SU-DHL-6 (cell line): ENCODE measurements at regions not wholly inside any gene's neighbourhood (a gene's known extent, or its start where the extent isn't known, plus 50 kb on each side); places are given as distances from the start of the nearest gene placed in this dataset.

Source experiments
- H2AFZ ChIP-seq: fragments of 200-600 bp; sonication (generic); 2 replicates; pipeline ENCODE4 v1.6.1; 2014; ENCODE audit warnings: low read depth, mild to moderate bottlenecking, moderate library complexity, mixed read lengths, antibody characterized with exemption, low read length; ENCODE audit not compliant: severe bottlenecking
- H3F3A ChIP-seq: fragments of 200-600 bp; shearing (Covaris generic); 2 replicates; pipeline ENCODE4 v1.6.0; 2016; ENCODE audit warnings: antibody characterized with exemption, mild to moderate bottlenecking; ENCODE audit not compliant: insufficient read depth
- H3K27ac ChIP-seq: fragments of 200-600 bp; sonication (generic); 2 replicates; pipeline ENCODE4 v1.5.1; 2016; ENCODE audit warnings: low read depth, mild to moderate bottlenecking, low read length, moderate library complexity, mixed read lengths
- H3K27me3 ChIP-seq: fragments of 200-600 bp; sonication (generic), shearing (Covaris generic); 2 replicates; pipeline ENCODE4 v1.6.0; 2014; ENCODE audit warnings: mild to moderate bottlenecking, low read length
- H3K36me3 ChIP-seq: fragments of 200-600 bp; sonication (generic); 2 replicates; pipeline ENCODE4 v1.6.1; 2014; ENCODE audit warnings: mild to moderate bottlenecking, low read length, mixed read lengths
- H3K4me2 ChIP-seq: fragments of 300-600, 200-600 bp; shearing (Covaris generic), sonication (generic); 2 replicates; pipeline ENCODE4 v1.6.0; 2014; ENCODE audit warnings: low read length, low read depth, mild to moderate bottlenecking; ENCODE audit not compliant: poor library complexity, severe bottlenecking
- H3K4me3 ChIP-seq: fragments of 200-600 bp; sonication (generic); 2 replicates; pipeline ENCODE4 v1.5.1; 2014; ENCODE audit warnings: antibody characterized with exemption, low read length, mild to moderate bottlenecking, mixed read lengths; ENCODE audit not compliant: insufficient read depth, poor library complexity, severe bottlenecking
- H3K79me2 ChIP-seq: fragments of 200-600 bp; sonication (generic); 2 replicates; pipeline ENCODE4 v1.6.1; 2014; ENCODE audit warnings: mild to moderate bottlenecking, low read length, moderate library complexity; ENCODE audit not compliant: insufficient read depth
- H3K9ac ChIP-seq: fragments of 200-600 bp; sonication (generic); 2 replicates; pipeline ENCODE4 v1.7.0; 2014; ENCODE audit warnings: mild to moderate bottlenecking, low read length
- H3K9me2 ChIP-seq: fragments of 200-600 bp; sonication (generic); replicated peaks from 2 replicates; pipeline ENCODE4 v1.6.1; 2014; ENCODE audit warnings: low read length; ENCODE audit not compliant: insufficient read depth
- H3K9me3 ChIP-seq: fragments of 200-600 bp; sonication (generic); 2 replicates; pipeline ENCODE4 v1.6.1; 2014; ENCODE audit warnings: low read length, mixed read lengths; ENCODE audit not compliant: insufficient read depth
- H4K20me1 ChIP-seq: fragments of 200-600 bp; sonication (generic); 2 replicates; pipeline ENCODE4 v1.6.1; 2014; ENCODE audit warnings: low read depth, mild to moderate bottlenecking, antibody characterized with exemption, low read length, moderate library complexity, mixed read lengths
- CTCF ChIP-seq: fragments of 200-600 bp; sonication (generic); IDR thresholded peaks from one replicate; pipeline ENCODE4 v1.5.1; 2017; ENCODE audit warnings: antibody characterized with exemption, mild to moderate bottlenecking, low read length, moderate library complexity; ENCODE audit not compliant: insufficient read depth, poor library complexity, severe bottlenecking
- EZH2phosphoT487 ChIP-seq: fragments of 200-600 bp; sonication (generic), shearing (Covaris generic); conservative IDR thresholded peaks from 2 replicates; pipeline ENCODE4 v1.6.1; 2018; ENCODE audit warnings: mild to moderate bottlenecking, antibody characterized with exemption, low read length, moderate library complexity, mixed read lengths

GRCh38 chr9:28909526-28909925 lies 1336.2 kb upstream of the C9orf72 start:
- Histone ChIP-seq H2AFZ (no peak overlapping the region), H3F3A (no peaks in the 10 kb centered on the region), H3K27me3 (no peaks in the 10 kb centered on the region), H3K36me3 (no peaks in the 10 kb centered on the region), H3K9me2 (no peaks in the 10 kb centered on the region), H3K4me2 (no peak overlapping the region), H4K20me1 (no peaks in the 10 kb centered on the region), H3K9me3 (no peaks in the 10 kb centered on the region), H3K4me3 (no peak overlapping the region), H3K27ac (no peak overlapping the region), H3K79me2 (no peaks in the 10 kb centered on the region), H3K9ac (no peak overlapping the region)
- TF ChIP-seq EZH2phosphoT487, result no peak
- TF ChIP-seq CTCF, result no peak

- TF ChIP-seq CTCF (no peak), EZH2phosphoT487 (no peak)
- Histone ChIP-seq H3K9me3 (no peaks in the 10 kb centered on the region), H3K36me3 (no peaks in the 10 kb centered on the region), H3F3A (no peaks in the 10 kb centered on the region), H3K9ac (no peak overlapping the region), H3K4me2 (no peak overlapping the region), H3K27ac (no peak overlapping the region), H3K79me2 (no peaks in the 10 kb centered on the region), H2AFZ (no peak overlapping the region), H3K27me3 (no peaks in the 10 kb centered on the region), H3K4me3 (no peak overlapping the region), H3K9me2 (no peaks in the 10 kb centered on the region), H4K20me1 (no peaks in the 10 kb centered on the region)
These were observed 1339.3 kb upstream of the C9orf72 start for GRCh38 chr9:28912621-28913020.

GRCh38 chr9:28915202-28915930 lies 1342.1 kb upstream of the C9orf72 start:
- Histone ChIP-seq H4K20me1 (no peaks in the 10 kb centered on the region), H3K27ac (no peak overlapping the region), H3K9me2 (no peaks in the 10 kb centered on the region), H3K9ac (no peak overlapping the region), H3K9me3 (no peaks in the 10 kb centered on the region), H3F3A (no peaks in the 10 kb centered on the region), H3K36me3 (no peaks in the 10 kb centered on the region), H3K4me2 (no peak overlapping the region), H3K4me3 (no peak overlapping the region), H2AFZ (no peak overlapping the region), H3K27me3 (no peaks in the 10 kb centered on the region), H3K79me2 (no peaks in the 10 kb centered on the region)
- TF ChIP-seq EZH2phosphoT487 (no peak), CTCF (no peak)
